ENCODE measurements at regions not wholly inside any gene's neighbourhood (a gene's known extent, or its start where the extent isn't known, plus 50 kb on each side); places are given as distances from the start of the nearest gene placed in this dataset.

DNA sequence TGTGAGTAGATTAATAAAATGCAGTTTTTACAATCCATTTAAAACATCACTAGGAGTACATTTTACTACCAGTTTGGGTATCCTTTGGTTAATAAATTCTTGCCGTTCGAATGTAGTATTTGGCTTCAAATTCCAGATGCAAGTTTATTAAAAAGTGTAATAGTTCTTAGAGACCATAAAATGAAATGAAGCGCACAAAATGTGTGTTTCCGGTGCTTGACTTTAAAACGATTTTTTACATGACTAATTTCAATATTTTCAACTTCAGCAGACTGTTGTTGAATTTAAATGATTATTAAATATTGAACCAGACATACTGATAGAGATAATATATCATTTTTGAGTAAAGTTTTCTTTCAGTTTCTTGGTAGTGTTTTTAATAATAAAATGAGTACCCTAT is 138.4 kb upstream of the NAALADL2 start:
- no peak for DNase-seq (ENCODE audit: low spot score in 2 of 2, unreplicated experiment in 2 of 2)
- Mint-ChIP-seq H3K27me3 (ENCODE audit: low read depth) (no peaks in the 10 kb centered on the region), H3K9me3 (no peaks in the 10 kb centered on the region), H3K36me3 (no peaks in the 10 kb centered on the region), H3K27ac (no peak overlapping the region), H3K4me3 (no peak overlapping the region), H3K4me1 (no peaks in the 10 kb centered on the region)
- TF ChIP-seq, protein P1, sequence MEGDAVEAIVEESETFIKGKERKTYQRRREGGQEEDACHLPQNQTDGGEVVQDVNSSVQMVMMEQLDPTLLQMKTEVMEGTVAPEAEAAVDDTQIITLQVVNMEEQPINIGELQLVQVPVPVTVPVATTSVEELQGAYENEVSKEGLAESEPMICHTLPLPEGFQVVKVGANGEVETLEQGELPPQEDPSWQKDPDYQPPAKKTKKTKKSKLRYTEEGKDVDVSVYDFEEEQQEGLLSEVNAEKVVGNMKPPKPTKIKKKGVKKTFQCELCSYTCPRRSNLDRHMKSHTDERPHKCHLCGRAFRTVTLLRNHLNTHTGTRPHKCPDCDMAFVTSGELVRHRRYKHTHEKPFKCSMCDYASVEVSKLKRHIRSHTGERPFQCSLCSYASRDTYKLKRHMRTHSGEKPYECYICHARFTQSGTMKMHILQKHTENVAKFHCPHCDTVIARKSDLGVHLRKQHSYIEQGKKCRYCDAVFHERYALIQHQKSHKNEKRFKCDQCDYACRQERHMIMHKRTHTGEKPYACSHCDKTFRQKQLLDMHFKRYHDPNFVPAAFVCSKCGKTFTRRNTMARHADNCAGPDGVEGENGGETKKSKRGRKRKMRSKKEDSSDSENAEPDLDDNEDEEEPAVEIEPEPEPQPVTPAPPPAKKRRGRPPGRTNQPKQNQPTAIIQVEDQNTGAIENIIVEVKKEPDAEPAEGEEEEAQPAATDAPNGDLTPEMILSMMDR (IDR thresholded peaks at IDR 0.05; ENCODE audit: unreplicated experiment): no peak

DNA sequence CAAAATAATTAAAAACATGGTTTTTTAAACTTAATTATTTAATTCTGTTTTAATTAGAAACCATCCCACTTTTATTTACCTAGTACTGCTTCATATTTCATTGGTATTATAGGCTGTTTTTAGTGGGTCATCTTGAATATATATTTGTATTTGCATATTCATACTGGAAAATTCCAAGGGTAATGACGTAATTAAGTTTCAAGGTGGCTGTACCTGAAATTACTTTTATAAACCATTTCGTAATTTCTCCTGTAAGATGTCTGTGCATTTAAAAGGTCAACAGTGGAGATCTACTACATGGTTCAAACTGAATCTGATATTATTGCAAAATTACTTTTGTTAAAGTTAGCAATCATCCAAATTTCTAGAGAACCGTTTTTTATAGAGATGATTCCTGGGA is 133.8 kb upstream of the NAALADL2 start:
- Mint-ChIP-seq H3K4me3 (no peak overlapping the region), H3K27me3 (ENCODE audit: low read depth) (no peaks in the 10 kb centered on the region), H3K36me3 (no peaks in the 10 kb centered on the region), H3K9me3 (no peaks in the 10 kb centered on the region), H3K4me1 (no peaks in the 10 kb centered on the region), H3K27ac (no peak overlapping the region)
- DNase-seq (ENCODE audit: low spot score in 2 of 2, unreplicated experiment in 2 of 2): no peak
- TF ChIP-seq, protein P1 (IDR thresholded peaks at IDR 0.05; ENCODE audit: unreplicated experiment): no peak

DNA sequence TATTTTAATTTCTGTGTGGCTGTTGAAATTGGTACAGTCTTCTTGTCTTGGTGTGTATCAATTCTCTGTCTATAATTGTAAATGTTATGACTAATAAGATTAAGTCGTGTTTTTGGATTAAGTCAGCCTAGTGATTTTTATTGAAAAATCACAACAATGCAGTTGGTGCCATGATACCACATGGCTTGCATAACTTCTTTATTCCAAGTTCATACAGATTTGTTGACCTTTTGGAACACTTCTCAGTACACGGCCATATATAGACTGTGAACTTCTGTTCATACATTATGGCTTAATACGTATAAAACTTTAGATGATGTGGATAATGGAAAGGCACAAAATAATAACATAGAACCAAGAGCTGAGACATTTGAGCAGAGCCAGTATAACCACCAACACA is 121.2 kb upstream of the NAALADL2 start:
- peaks cover 10% of the 10 kb centered on the region for H3K9me3 Mint-ChIP-seq
- H3K36me3 Mint-ChIP-seq: no peaks in the 10 kb centered on the region
- no peak for DNase-seq (ENCODE audit: low spot score in 2 of 2, unreplicated experiment in 2 of 2)
- TF ChIP-seq, protein P1 (IDR thresholded peaks at IDR 0.05; ENCODE audit: unreplicated experiment): no peak
- H3K27ac Mint-ChIP-seq: no peak overlapping the region
- H3K4me3 Mint-ChIP-seq: no peak overlapping the region
- H3K4me1 Mint-ChIP-seq: no peaks in the 10 kb centered on the region
- no peaks in the 10 kb centered on the region for H3K27me3 Mint-ChIP-seq (ENCODE audit: low read depth)

DNA sequence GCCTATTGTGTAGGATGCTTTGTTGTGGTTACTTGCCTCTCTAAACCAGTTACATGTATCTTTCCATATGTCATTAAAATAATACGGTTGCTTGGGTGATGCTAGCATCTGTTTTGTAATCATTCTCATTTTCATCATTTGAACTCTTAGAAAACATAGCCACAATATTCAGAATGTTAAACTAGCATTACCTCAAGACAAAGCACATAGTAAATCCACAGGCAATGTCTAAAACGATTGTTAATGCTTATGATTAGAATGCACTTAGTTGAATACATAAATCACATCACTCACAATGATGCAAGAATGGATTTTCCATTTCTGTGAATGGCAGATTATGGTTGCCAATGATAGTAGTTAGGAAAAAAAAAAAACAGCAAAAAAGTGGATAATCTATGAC is 110.0 kb upstream of the NAALADL2 start:
- TF ChIP-seq, protein P1 (IDR thresholded peaks at IDR 0.05; ENCODE audit: unreplicated experiment): no peak
- Mint-ChIP-seq H3K27me3 (ENCODE audit: low read depth) (no peaks in the 10 kb centered on the region), H3K36me3 (peaks cover 4% of the 10 kb centered on the region), H3K4me3 (no peak overlapping the region), H3K27ac (no peak overlapping the region), H3K9me3 (peaks cover 30% of the 10 kb centered on the region), H3K4me1 (no peaks in the 10 kb centered on the region)
- DNase-seq (ENCODE audit: low spot score in 2 of 2, unreplicated experiment in 2 of 2): no peak

DNA sequence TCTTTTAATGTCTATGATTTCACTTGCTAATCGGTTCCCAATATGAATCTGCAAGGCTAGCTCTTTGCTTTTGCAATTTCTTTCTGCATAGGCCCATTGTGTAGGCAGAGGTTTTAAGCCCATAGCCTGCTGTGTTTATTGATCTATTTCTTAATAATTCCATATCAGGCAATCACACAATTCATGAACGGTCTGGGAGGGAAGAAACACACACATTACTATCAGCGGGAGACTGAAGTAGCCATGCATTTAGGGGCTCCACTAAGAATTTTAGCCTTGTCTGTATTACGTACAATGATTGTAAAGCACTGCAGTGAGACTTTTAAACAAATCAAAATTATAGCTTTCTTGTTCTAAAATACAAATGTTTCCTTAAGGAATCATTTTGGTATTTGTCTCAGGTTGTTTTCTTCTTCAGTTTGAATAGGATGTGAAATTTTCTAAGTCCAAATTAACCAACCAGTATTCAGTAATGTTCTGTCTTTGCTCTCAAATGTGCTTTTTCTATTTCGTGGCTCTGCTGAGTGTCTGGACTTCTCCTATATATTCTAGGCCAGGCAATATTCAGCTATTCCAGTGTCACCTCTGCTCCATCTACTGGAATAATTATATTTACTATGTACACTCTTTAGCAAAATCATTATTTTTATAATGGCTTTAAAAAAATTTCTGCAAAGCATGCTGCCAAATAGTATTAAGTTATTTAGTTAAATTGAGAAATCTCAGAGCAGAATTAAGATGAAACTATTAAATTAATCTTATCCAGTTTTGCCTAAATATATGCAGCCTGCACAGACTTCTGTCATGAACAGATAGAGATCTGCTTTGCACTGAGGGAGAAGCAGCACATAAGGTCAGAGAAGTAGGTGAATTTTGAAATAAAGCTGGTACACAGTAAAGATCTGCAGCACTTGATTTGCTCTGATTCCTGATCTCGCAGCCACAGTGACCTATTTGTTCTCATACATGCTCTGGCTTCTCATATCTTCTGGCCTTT is 103.0 kb upstream of the NAALADL2 start:
- TF ChIP-seq, protein P1 (IDR thresholded peaks at IDR 0.05; ENCODE audit: unreplicated experiment): no peak
- no peaks in the 10 kb centered on the region for H3K27me3 Mint-ChIP-seq (ENCODE audit: low read depth)
- DNase-seq (ENCODE audit: low spot score in 2 of 2, unreplicated experiment in 2 of 2): no peak
- H3K9me3 Mint-ChIP-seq: peaks cover 3% of the 10 kb centered on the region
- H3K4me1 Mint-ChIP-seq: peaks cover 2% of the 10 kb centered on the region
- no peak overlapping the region for H3K4me3 Mint-ChIP-seq
- no peak overlapping the region for H3K27ac Mint-ChIP-seq
- H3K36me3 Mint-ChIP-seq: no peaks in the 10 kb centered on the region
